HG03521 (cell line): ENCODE measurements at regions not wholly inside any gene's neighbourhood (a gene's known extent, or its start where the extent isn't known, plus 50 kb on each side); places are given as distances from the start of the nearest gene placed in this dataset.
"Not testable (repeated sequence)": the region's sequence is repeated elsewhere in the genome, so short reads cannot be mapped to it uniquely, and the experiment has no call there.

Source experiments
- ATAC-seq: cut with Tn5 transposase; IDR thresholded peaks from one replicate; pipeline ENCODE4 v1.9.1; 2021; ENCODE audit warnings: mild to moderate bottlenecking, moderate library complexity; ENCODE audit not compliant: unreplicated experiment

DNA sequence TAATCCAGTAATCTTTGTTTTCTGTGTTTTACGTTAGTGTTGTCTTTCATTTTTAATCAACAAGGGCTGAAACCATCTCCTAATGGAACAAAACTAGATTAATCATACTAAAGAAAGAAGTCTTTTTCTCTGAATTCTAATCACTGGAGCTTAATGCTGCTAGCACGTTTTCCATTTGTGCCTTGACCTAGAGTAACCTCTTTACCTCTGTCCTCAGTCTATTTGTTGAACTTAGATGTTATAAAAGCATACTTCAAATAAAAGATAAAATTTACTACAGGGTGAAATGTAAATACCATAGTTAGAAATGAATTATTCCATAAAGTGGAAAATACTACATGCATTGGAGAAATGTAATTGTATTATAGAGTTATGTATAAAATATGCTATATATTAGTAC lies 207.1 kb downstream of the NKX6-1 start:
- ATAC-seq: no peak

GRCh38 chr4:84286048-84286447 lies 213.0 kb downstream of the NKX6-1 start:
- no peak for ATAC-seq

GRCh38 chr4:84279678-84280077 lies 219.4 kb downstream of the NKX6-1 start:
- ATAC-seq: no peak

DNA sequence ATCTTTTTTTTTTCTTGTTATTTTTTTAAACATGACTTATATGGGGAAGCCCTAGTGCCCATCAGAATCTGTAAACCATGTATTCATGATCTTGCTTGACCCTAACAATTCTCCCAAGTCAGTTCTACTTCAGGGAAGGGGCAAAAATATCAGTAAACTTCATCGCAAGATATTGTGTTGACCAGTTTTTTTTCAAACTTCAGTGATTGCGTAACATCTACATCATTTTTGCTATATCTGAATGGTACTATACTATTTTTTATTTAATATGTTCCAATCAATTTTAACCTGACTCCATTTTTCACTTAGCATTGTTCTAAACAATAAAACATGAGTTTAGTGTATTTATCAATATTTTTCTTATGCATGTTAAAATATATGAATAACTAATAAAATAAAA lies 221.2 kb downstream of the NKX6-1 start:
- no peak for ATAC-seq

DNA sequence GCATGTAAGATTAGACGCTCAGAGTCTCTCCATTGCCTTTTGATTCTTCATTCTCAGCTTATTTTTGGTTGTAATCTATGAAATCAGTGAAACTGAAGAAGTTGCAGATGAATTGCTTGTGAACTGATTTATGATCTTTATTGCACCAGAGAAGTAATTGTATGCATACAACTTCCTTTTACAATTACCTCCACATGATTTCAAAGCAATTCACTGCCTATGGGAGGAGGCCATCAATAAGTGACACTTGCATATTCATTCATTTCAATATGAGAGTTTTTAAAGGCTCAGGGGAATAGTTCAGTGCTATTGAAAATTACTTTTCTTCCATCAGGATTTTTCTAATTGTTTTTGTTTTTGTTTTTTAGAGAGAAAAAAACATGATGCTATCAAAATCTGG lies 222.3 kb downstream of the NKX6-1 start:
- ATAC-seq: no peak

DNA sequence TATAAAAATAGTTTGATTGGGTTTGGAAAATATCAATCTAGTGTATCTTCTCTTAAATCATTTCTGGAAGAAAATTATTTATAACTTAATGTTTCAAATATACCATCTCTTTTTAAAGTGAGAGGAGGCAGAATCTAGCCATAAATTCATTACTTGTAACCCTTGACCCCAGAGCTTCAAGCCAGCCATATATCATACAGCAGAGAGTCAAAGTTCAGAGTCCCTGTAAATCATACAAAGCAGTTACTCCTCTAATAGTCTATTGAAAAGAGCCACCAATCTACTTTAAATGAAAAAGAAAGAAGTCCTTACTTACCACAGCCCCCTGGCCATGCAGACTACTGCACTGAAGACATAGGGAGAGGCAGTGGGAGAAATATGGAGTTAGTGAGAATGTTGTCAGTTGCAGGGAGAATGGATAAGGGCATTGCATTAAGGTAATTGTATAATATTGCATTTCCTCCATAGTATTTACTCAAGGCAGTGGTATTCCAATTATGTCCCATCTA lies 229.5 kb downstream of the NKX6-1 start:
- ATAC-seq: no peak

- ATAC-seq: no peak
Observed at GRCh38 chr4:84264652-84265051, 234.4 kb downstream of the NKX6-1 start.

DNA sequence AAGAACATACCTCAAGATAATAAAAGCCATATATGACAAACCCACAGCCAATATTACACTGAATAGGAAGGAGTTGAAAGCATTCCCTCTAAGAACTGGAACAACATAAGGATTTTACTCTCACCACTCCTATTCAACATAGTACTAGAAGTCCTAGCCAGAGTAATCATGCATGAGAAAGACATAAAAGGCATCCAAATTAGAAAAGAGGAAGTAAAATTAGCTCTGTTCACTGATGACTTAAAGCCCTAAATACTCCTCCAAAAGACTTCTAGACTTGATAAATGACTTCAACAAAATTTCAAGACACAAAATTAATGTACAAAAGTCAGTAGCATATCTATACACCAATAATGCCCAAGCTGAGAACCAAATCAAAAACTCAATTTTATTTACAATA lies 235.7 kb downstream of the NKX6-1 start:
- ATAC-seq: no peak

DNA sequence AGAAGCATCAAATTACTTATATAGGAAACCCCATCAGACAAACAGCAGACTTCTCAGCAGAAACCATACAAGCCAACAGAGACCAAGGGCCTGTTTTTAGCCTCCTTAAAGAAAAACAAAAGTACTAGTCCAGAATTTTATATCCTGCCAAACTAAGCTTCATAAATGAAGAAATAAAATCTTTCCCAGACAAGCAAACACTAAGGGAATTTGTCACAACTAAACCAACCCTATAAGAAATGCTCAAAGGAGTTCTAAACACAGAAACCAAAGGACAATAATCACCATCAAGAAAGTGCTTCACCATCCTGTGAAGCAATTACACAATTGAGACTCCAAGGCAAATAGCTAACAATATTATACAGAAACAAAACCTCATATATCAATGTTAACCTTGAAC lies 238.6 kb downstream of the NKX6-1 start:
- no peak for ATAC-seq

DNA sequence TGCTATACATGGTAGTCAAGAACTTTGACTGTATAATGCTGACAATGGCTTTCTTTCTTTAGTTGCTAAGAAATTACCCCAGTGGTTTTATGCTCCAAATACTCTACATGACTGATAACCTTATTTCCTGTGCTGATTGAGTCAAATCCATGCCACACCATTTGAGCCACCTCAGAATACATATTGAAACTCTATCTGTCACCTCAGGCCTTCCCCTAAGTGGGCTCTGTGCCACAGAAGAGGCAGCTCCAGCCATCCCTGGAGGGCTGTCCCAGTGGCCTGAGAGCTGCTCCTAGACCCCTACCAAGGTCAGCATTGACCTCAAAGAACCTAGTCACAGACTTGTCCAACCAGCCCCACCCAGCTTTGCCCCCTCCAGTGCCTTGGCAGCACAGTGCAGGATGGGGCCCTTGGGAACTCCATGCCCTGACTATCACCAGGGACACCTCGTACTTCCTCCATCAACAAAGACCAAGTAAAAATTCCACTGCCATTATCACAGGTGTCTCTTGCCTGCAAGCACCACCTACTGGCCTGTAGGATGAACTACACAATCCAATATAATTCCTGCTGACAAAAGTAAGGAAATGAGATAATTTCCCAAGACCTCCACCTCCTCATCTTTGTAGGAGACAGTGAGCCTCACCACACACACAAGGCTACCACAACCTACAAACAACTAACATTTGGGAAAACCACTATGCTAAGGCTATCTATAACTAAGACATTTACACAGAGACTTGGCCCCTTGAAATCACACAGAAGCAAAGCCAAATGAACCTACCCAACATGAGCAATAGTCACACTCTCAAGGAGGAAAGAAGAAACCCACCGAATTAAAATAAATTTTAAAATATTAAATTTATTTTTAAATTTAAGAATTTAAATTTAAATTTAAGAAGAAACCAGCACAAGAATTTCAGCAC lies 239.9 kb downstream of the NKX6-1 start:
- peak; percentile 64 for ATAC-seq

DNA sequence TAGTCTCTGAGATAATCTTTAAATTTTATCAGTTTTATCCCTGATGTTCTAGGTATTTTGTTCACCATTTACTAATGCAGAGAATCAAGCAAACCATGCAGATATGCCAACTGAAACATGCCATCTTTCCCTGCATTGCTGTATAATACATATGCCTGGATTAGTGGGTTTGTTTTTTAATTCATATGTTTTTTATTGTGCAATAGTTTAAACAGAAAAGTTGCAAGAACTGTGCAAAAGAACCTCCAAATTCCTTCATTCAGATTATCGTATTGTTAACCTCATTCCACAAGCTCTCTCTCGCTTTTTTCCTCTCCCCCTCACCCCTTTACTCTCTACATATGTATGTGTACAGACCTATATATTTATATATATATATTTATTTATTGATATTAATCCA lies 244.6 kb downstream of the NKX6-1 start:
- ATAC-seq: no peak

DNA sequence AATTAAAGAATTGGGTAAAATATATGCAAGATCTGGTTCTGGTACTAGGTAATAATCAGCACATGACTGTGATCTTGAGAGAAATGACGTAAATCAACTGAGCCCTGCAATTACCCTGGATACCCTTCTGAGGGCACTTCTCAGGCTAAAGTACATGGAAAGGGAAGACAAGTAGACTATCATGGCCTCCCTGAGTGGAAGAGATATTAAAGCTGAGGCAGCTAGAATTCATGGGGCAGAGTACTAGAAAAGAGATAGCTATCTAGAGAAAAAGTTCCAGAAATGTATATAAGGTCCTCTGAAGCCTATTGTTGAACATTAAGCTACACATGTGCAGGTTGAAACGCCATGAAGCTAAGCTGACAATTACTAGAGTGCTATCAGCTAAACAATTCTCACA lies 249.6 kb downstream of the NKX6-1 start:
- ATAC-seq: no peak

GRCh38 chr4:84245042-84245441 lies 254.1 kb downstream of the NKX6-1 start:
- not testable (repeated sequence) for ATAC-seq

DNA sequence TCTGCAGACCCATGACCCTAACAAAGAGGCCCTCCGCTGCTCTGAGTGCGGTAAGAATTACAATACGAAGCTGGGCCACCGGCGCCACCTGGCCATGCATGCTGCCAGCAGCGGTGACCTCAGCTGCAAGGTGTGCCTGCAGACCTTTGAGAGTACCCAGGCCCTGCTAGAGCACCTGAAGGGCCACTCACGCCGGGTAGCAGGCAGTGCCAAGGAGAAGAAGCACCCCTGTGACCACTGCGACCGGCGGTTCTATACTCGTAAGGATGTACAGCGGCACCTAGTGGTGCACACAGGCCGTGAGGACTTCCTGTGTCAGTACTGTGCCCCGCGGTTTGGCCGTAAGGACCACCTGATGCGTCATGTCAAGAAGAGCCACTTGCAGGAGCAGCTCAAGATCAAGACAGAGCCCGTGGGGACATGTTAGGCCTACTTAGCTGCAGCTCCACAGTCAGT lies 254.7 kb downstream of the NKX6-1 start:
- ATAC-seq: not testable (repeated sequence)

- no peak for ATAC-seq
Observed at GRCh38 chr4:84243685-84244084, 255.4 kb downstream of the NKX6-1 start.

GRCh38 chr4:84239278-84239845 lies 259.7 kb downstream of the NKX6-1 start:
- no peak for ATAC-seq

DNA sequence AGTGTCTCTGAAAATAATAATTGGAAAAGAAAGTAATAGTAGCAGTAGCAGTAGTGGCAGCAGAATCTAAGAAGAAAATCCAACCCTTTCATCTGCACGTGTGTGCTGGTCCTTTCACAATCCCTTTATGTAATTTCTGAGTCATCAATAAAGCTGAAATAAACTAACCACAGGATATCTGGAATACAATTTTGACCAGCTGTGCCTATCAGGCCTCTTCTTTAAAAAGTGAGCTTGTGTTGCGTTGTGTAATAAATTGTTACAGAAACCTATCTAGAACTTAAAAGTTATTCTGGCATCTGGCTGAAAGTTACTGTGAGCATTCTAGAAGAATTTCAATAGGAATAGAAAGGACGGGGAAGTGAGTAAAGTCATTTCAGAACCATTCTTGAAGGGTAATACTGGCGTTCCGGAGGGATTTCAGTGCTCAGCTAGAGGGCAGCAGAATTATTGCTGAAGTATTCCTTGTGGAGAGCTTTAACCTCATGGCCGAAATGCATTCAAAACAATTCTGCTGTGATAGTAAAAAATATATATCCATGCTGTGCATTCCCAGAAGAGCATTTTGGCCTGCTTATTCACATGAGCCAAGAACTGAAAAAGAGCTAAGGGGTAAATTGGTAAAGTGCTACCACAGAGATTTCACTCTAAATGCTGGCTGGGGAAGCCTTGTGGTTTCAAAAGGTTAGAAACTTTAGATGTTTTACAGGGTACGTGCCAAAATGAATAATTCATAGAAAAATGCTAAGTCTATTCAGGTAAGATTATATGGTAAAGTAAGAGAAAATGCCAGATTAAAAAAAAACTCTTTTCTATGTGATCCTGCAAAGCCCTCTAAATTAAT lies 260.6 kb downstream of the NKX6-1 start:
- ATAC-seq: no peak

DNA sequence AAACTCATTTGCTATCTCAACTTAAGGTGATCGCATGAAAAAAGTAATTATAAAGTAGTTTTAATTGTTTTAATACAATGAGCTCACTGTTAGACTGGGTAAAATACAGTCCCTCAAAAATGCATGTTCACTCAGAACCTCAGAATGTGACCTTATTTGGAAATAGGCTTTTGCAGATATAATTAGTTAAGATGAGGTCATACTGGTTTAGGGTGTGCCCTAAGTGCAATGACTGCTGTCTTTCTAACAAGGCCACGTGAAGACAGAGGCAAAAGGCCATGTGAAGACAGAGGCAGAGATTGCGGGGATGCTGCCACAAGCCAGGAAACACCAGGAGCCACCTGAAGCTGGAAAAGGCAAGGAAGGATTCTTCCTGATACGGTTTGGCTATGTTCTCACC lies 262.1 kb downstream of the NKX6-1 start:
- ATAC-seq: no peak

GRCh38 chr4:84235126-84235944 lies 263.8 kb downstream of the NKX6-1 start:
- peak; percentile 99 for ATAC-seq

GRCh38 chr4:84232309-84233095 lies 266.6 kb downstream of the NKX6-1 start:
- no peak for ATAC-seq
